ENCODE measurements at regions not wholly inside any gene's neighbourhood (a gene's known extent, or its start where the extent isn't known, plus 50 kb on each side); places are given as distances from the start of the nearest gene placed in this dataset.
"Not testable (repeated sequence)": the region's sequence is repeated elsewhere in the genome, so short reads cannot be mapped to it uniquely, and the experiment has no call there.

DNA sequence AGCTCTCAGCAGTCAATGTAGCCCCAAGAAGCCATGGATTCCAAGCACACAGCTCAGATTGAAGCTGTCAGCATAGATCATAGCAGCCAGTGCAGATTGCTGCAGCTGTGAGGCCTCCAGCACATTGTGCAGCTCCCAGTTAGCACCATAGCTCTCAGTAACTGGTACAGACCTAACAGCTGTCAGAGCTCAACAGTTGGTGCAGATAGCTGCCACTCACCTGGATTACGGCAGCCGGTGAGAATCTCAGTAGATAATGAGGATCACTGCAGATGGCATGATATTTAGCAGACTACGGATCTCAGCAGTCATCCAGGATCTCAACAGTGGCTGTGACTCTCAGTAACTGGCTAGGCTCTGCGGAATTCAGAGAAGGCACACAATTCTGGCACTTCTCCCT is 500.4 kb downstream of the TUSC1 start:
- TF ChIP-seq, protein P1, sequence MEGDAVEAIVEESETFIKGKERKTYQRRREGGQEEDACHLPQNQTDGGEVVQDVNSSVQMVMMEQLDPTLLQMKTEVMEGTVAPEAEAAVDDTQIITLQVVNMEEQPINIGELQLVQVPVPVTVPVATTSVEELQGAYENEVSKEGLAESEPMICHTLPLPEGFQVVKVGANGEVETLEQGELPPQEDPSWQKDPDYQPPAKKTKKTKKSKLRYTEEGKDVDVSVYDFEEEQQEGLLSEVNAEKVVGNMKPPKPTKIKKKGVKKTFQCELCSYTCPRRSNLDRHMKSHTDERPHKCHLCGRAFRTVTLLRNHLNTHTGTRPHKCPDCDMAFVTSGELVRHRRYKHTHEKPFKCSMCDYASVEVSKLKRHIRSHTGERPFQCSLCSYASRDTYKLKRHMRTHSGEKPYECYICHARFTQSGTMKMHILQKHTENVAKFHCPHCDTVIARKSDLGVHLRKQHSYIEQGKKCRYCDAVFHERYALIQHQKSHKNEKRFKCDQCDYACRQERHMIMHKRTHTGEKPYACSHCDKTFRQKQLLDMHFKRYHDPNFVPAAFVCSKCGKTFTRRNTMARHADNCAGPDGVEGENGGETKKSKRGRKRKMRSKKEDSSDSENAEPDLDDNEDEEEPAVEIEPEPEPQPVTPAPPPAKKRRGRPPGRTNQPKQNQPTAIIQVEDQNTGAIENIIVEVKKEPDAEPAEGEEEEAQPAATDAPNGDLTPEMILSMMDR (IDR thresholded peaks at IDR 0.05) = no peak
- Mint-ChIP-seq H3K27me3 (ENCODE audit: unreplicated experiment) (no peaks in the 10 kb centered on the region), H3K9me3 (ENCODE audit: unreplicated experiment) (peaks cover 28% of the 10 kb centered on the region), H3K27ac (ENCODE audit: unreplicated experiment) (no peak overlapping the region), H3K36me3 (ENCODE audit: unreplicated experiment) (no peaks in the 10 kb centered on the region), H3K4me3 (ENCODE audit: unreplicated experiment) (no peak overlapping the region), H3K4me1 (ENCODE audit: unreplicated experiment) (no peaks in the 10 kb centered on the region)
- no peak for DNase-seq (ENCODE audit: extremely low spot score, unreplicated experiment)

DNA sequence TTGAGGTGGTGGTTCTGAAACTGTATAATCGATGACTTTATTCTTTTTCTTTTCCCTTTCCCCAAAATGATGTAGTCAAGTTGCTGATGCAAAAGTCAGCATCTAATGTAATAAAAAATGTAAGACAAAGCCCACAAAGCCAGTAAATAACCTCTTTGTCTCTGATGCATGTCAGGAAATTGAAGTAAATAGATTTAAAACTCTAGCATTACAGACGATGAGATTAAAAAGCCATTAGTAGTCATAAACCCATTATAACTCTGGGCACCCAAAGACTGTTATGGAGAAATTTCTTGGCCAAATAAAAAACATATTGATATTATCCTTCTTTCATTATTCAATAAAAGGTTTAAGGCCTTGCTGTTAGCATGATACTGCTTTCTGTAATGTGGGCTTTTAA is 548.7 kb downstream of the TUSC1 start:
- H3K4me1 Mint-ChIP-seq (ENCODE audit: unreplicated experiment) = no peaks in the 10 kb centered on the region
- peaks cover 7% of the 10 kb centered on the region for H3K9me3 Mint-ChIP-seq (ENCODE audit: unreplicated experiment)
- H3K27ac Mint-ChIP-seq (ENCODE audit: unreplicated experiment) = no peak overlapping the region
- H3K4me3 Mint-ChIP-seq (ENCODE audit: unreplicated experiment) = no peak overlapping the region
- H3K27me3 Mint-ChIP-seq (ENCODE audit: unreplicated experiment) = no peaks in the 10 kb centered on the region
- H3K36me3 Mint-ChIP-seq (ENCODE audit: unreplicated experiment) = no peaks in the 10 kb centered on the region
- TF ChIP-seq, protein P1 (IDR thresholded peaks at IDR 0.05) = no peak
- DNase-seq (ENCODE audit: extremely low spot score, unreplicated experiment) = no peak

DNA sequence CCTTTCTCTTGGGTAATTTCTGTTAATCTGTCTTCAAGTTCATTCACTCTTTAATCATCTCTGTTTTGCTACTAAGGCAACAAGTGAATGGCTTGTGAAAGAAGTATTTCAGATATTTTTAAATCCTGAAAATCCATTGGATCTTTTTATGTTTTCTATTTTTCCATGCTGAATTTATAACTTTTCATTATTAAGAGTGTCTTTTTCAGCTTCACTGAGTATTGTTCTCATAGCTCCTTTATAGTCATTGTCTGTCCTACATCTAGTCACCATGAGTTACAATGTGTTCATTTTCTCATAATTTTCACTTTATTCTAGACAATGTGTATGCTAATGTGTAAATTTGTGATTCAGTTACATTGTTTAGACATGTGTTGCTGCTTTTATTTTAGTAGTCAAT is 556.4 kb downstream of the TUSC1 start:
- Mint-ChIP-seq H3K4me1 (ENCODE audit: unreplicated experiment) (no peaks in the 10 kb centered on the region), H3K27me3 (ENCODE audit: unreplicated experiment) (no peaks in the 10 kb centered on the region), H3K27ac (ENCODE audit: unreplicated experiment) (no peak overlapping the region), H3K4me3 (ENCODE audit: unreplicated experiment) (no peak overlapping the region), H3K36me3 (ENCODE audit: unreplicated experiment) (no peaks in the 10 kb centered on the region), H3K9me3 (ENCODE audit: unreplicated experiment) (peaks cover 11% of the 10 kb centered on the region)
- no peak for DNase-seq (ENCODE audit: extremely low spot score, unreplicated experiment)
- TF ChIP-seq, protein P1 (IDR thresholded peaks at IDR 0.05) = no peak

DNA sequence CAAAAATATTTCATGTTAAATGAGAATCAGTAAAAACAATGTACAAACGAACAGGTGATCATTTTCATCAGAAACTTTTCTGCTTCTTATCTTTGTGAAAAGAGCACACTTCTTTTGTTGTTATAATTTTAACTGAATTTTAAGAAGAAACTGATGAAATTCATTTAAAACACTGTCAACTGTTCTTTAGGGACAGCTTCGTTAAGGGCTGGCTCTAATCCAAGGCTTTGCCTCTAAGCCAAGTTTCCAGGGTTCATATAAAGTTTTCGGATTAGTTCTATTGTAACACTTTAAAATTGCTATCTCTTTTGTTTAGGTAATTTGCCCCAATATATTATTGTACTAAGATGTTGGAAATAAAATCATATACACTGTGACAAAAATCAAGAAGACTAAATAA is 559.2 kb downstream of the TUSC1 start:
- H3K4me3 Mint-ChIP-seq (ENCODE audit: unreplicated experiment) = no peak overlapping the region
- H3K9me3 Mint-ChIP-seq (ENCODE audit: unreplicated experiment) = peaks cover 11% of the 10 kb centered on the region
- H3K4me1 Mint-ChIP-seq (ENCODE audit: unreplicated experiment) = no peaks in the 10 kb centered on the region
- no peak overlapping the region for H3K27ac Mint-ChIP-seq (ENCODE audit: unreplicated experiment)
- H3K36me3 Mint-ChIP-seq (ENCODE audit: unreplicated experiment) = no peaks in the 10 kb centered on the region
- DNase-seq (ENCODE audit: extremely low spot score, unreplicated experiment) = no peak
- TF ChIP-seq, protein P1 (IDR thresholded peaks at IDR 0.05) = no peak
- H3K27me3 Mint-ChIP-seq (ENCODE audit: unreplicated experiment) = no peaks in the 10 kb centered on the region

DNA sequence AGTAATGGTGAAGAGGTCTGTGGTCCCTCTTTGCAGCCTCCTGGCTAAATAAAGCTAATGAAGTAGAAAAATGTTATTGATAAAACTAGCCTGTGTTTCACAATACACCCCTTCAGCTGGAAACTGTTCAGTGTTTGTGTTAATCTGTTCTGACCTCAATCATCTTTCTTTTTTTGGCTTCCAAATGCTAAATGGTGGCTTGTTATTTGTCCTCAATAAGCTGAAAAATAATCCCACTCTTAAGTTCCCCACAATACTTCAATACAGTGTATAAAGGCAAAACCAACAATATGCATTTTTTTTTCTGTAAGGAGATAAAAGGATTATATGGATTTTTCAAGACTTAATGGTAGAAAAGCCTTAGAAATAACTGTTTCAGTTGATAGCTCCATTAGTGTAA is 560.5 kb downstream of the TUSC1 start:
- TF ChIP-seq, protein P1 (IDR thresholded peaks at IDR 0.05) = no peak
- H3K9me3 Mint-ChIP-seq (ENCODE audit: unreplicated experiment) = peaks cover 5% of the 10 kb centered on the region
- no peak overlapping the region for H3K4me3 Mint-ChIP-seq (ENCODE audit: unreplicated experiment)
- H3K27ac Mint-ChIP-seq (ENCODE audit: unreplicated experiment) = no peak overlapping the region
- H3K36me3 Mint-ChIP-seq (ENCODE audit: unreplicated experiment) = no peaks in the 10 kb centered on the region
- no peaks in the 10 kb centered on the region for H3K27me3 Mint-ChIP-seq (ENCODE audit: unreplicated experiment)
- no peaks in the 10 kb centered on the region for H3K4me1 Mint-ChIP-seq (ENCODE audit: unreplicated experiment)
- DNase-seq (ENCODE audit: extremely low spot score, unreplicated experiment) = no peak

DNA sequence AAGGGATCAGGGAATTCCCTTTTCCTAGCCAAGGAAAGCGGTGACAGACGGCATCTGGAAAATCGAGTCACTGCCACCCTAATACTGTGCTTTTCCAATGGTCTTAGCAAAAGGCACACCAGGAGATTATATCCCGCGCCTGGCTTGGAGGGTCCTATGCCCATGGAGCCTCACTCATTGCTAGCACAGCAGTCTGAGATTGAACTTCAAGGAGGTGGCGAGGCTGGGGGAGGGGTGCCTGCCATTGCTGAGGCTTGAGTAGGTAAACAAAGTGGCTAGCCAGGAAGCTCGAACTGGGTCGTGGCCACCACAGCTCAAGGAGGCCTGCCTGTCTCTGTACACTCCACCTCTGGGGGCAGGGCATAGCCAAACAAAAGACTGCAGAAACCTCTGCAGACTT is 556.5 kb upstream of the IZUMO3 start:
- not testable (repeated sequence) for H3K36me3 Mint-ChIP-seq (ENCODE audit: unreplicated experiment); H3K4me1 Mint-ChIP-seq (ENCODE audit: unreplicated experiment); H3K27me3 Mint-ChIP-seq (ENCODE audit: unreplicated experiment); DNase-seq (ENCODE audit: extremely low spot score, unreplicated experiment); H3K27ac Mint-ChIP-seq (ENCODE audit: unreplicated experiment); H3K4me3 Mint-ChIP-seq (ENCODE audit: unreplicated experiment); H3K9me3 Mint-ChIP-seq (ENCODE audit: unreplicated experiment)

Data from osteocyte (in vitro differentiated cells).